GM12878 (cell line): ENCODE measurements at regions not wholly inside any gene's neighbourhood (a gene's known extent, or its start where the extent isn't known, plus 50 kb on each side); places are given as distances from the start of the nearest gene placed in this dataset.

Source experiments
- ATAC-seq: fragments of 200-7000 bp; cut with Tn5 transposase; 3 replicates; pipeline ENCODE4 v1.9.1; 2020; ENCODE audit warnings: mild to moderate bottlenecking, moderate library complexity
- BruUV-seq: library from RNA; stranded (reverse); fragments of 400-500 nt; replicated peaks from 2 replicates; lab custom pipeline; 2021; lab: Mats Ljungman, UMichigan
- CTCF ChIA-PET: fragments of 300-600 bp; sonication (Branson Sonifier 250); formaldehyde crosslinking; extraction: SDS; loops from one replicate; lab custom pipeline; 2021; ENCODE audit warnings: inconsistent platforms; lab: Yijun Ruan, JAX
- POLR2A ChIA-PET: fragments of 350-600 bp; formaldehyde crosslinking; extraction: SDS; loops from one replicate; lab custom pipeline; 2021; ENCODE audit warnings: inconsistent platforms; lab: Charles Lee
- RAD21 ChIA-PET: fragments of 300-600 bp; sonication (Branson Sonifier 250); formaldehyde crosslinking; loops from one replicate; lab custom pipeline; 2023; ENCODE audit warnings: antibody characterized with exemption; ENCODE audit not compliant: unreplicated experiment; lab: Charles Lee
- SMC1A ChIA-PET: fragments of 300-600 bp; sonication (Branson Sonifier 250); formaldehyde crosslinking; loops from one replicate; lab custom pipeline; 2023; ENCODE audit not compliant: unreplicated experiment, uncharacterized antibody; lab: Charles Lee
- DNase-seq: peaks from one replicate; pipeline ENCODE4 v3.0.0-alpha.2; 2011; ENCODE audit warnings: low read depth, low spot score
- FAIRE-seq: peaks from 3 replicates; lab custom pipeline; 2011; peaks lifted over from hg19 to GRCh38; lab: Jason Lieb, UNC
- H2AFZ ChIP-seq: 2 replicates; pipeline ENCODE4 v1.6.0; 2011; ENCODE audit warnings: low read depth, low read length, control low read depth; ENCODE audit not compliant: control insufficient read depth
- H3K27ac ChIP-seq: 2 replicates; pipeline ENCODE4 v1.5.1; 2011; ENCODE audit warnings: control low read depth; ENCODE audit not compliant: control insufficient read depth, insufficient read depth
- H3K27me3 ChIP-seq, 2 experiments: replicated peaks in 1 of 2; 2 replicates each; pipeline versions ENCODE4 v1.6.0 to v1.6.1; 2011; ENCODE audit warnings: low read length in 1 of 2; ENCODE audit not compliant: control insufficient read depth in 2 of 2, insufficient read depth in 2 of 2
- H3K36me3 ChIP-seq, 2 experiments: 2 replicates each; pipeline ENCODE4 v1.5.1; 2011; ENCODE audit warnings: low read length in 1 of 2; ENCODE audit not compliant: control insufficient read depth in 2 of 2, insufficient read depth in 2 of 2
- H3K4me1 ChIP-seq: 2 replicates; pipeline ENCODE4 v1.6.1; 2011; ENCODE audit warnings: mild to moderate bottlenecking, low read length, moderate library complexity, mixed read lengths; ENCODE audit not compliant: control insufficient read depth, insufficient read depth
- H3K4me2 ChIP-seq: 2 replicates; pipeline ENCODE4 v1.6.0; 2011; ENCODE audit warnings: control low read depth; ENCODE audit not compliant: control insufficient read depth, insufficient read depth
- H3K4me3 ChIP-seq: fragments of 200-600 bp; sonication (generic); 2 replicates; pipeline ENCODE4 v1.5.1; 2016
- H3K79me2 ChIP-seq: 2 replicates; pipeline ENCODE4 v1.6.0; 2011; ENCODE audit warnings: low read length; ENCODE audit not compliant: control insufficient read depth, insufficient read depth
- H3K9ac ChIP-seq: 2 replicates; pipeline ENCODE4 v1.8.0; 2011; ENCODE audit warnings: low read length, control low read depth, mixed read lengths; ENCODE audit not compliant: control insufficient read depth, insufficient read depth
- H3K9me3 ChIP-seq: replicated peaks from 3 replicates; pipeline ENCODE4 v1.5.1; 2011; ENCODE audit warnings: mild to moderate bottlenecking, low read length; ENCODE audit not compliant: control insufficient read depth, insufficient read depth
- H4K20me1 ChIP-seq: 2 replicates; pipeline ENCODE4 v1.6.0; 2011; ENCODE audit not compliant: control insufficient read depth, insufficient read depth
- CREB1 ChIP-seq: IDR thresholded peaks from 2 replicates; pipeline ENCODE4 v1.6.1; 2012; ENCODE audit warnings: low read depth, mild to moderate bottlenecking, inconsistent platforms
- DPF2 ChIP-seq: fragments of 450-650 bp; IDR thresholded peaks from 2 replicates; pipeline ENCODE4 v1.6.1; 2017; ENCODE audit warnings: mild to moderate bottlenecking
- E4F1 ChIP-seq: fragments of 450-650 bp; IDR thresholded peaks from 2 replicates; pipeline ENCODE4 v1.6.1; 2018; ENCODE audit warnings: borderline replicate concordance, mild to moderate bottlenecking; ENCODE audit not compliant: partially characterized antibody
- EP300 ChIP-seq, 2 experiments: fragments of 150-350 bp in 1 of 2; IDR thresholded peaks; 2 replicates each; pipeline ENCODE4 v1.6.1; 2011 to 2012; ENCODE audit warnings: low read depth in 2 of 2, low read length in 2 of 2, borderline replicate concordance in 1 of 2, improper control_type of control experiment in 1 of 2, inconsistent platforms in 1 of 2; ENCODE audit not compliant: control insufficient read depth in 1 of 2
- HDGF ChIP-seq: fragments of 450-650 bp; IDR thresholded peaks from 2 replicates; pipeline ENCODE4 v1.6.1; 2016; ENCODE audit warnings: antibody characterized with exemption
- IKZF1 ChIP-seq: fragments of 450-650 bp; conservative IDR thresholded peaks from 2 replicates; pipeline ENCODE4 v1.6.1; 2017; ENCODE audit warnings: antibody characterized with exemption, mild to moderate bottlenecking
- IKZF2 ChIP-seq, 2 experiments: fragments of 450-650 bp; IDR thresholded peaks; 2 replicates each; pipeline ENCODE4 v1.6.1; 2017; ENCODE audit warnings: mild to moderate bottlenecking in 2 of 2, moderate library complexity in 2 of 2
- IRF3 ChIP-seq: fragments of 450-650 bp; IDR thresholded peaks from 2 replicates; pipeline ENCODE4 v1.6.1; 2014; ENCODE audit warnings: mild to moderate bottlenecking
- MEF2A ChIP-seq: IDR thresholded peaks from 2 replicates; pipeline ENCODE4 v1.6.1; 2011; ENCODE audit warnings: low read depth, mild to moderate bottlenecking, low read length, moderate library complexity; ENCODE audit not compliant: insufficient read depth
- NRF1 ChIP-seq: conservative IDR thresholded peaks from 2 replicates; pipeline ENCODE4 v1.6.1; 2011; ENCODE audit warnings: mild to moderate bottlenecking, low read depth, low read length, improper control_type of control experiment
- RELB ChIP-seq: fragments of 450-650 bp; IDR thresholded peaks from 2 replicates; pipeline ENCODE4 v1.6.1; 2017; ENCODE audit warnings: low read depth, mild to moderate bottlenecking, moderate library complexity
- SIX5 ChIP-seq: IDR thresholded peaks from 2 replicates; pipeline ENCODE4 v1.6.1; 2011; ENCODE audit warnings: mild to moderate bottlenecking, low read depth, low read length, moderate library complexity; ENCODE audit not compliant: severe bottlenecking
- TAF1 ChIP-seq: IDR thresholded peaks from 2 replicates; pipeline ENCODE4 v1.6.1; 2011; ENCODE audit warnings: mild to moderate bottlenecking, low read depth, low read length, borderline replicate concordance
- TCF12 ChIP-seq: IDR thresholded peaks from 2 replicates; pipeline ENCODE4 v1.6.1; 2011; ENCODE audit warnings: low read depth, mild to moderate bottlenecking, low read length
- TCF3 ChIP-seq: IDR thresholded peaks from 2 replicates; pipeline ENCODE4 v1.6.1; 2012; ENCODE audit warnings: low read depth, mild to moderate bottlenecking, low read length, borderline replicate concordance; ENCODE audit not compliant: insufficient read depth
- YY1 ChIP-seq: IDR thresholded peaks from 2 replicates; pipeline ENCODE4 v1.6.1; 2011; ENCODE audit warnings: low read depth, mild to moderate bottlenecking, low read length
- WGBS: methylation state at CpG from one replicate; pipeline ENCODE4 v1.1.6; 2016; ENCODE audit warnings: low lambda C conversion rate; ENCODE audit not compliant: insufficient replicate concordance, insufficient coverage; ENCODE audit errors: missing lambda C conversion rate; 5-methylcytosine and 5-hydroxymethylcytosine counted together
- in situ Hi-C: fragments of 300-500 bp; cut with MboI; formaldehyde crosslinking; loops from 9 replicates; pipeline ENCODE4 v1.14.3; 2018; ENCODE audit warnings: mixed read lengths
- intact Hi-C: fragments of 100-400 bp; cut with micrococcal nuclease; formaldehyde crosslinking; loops from one replicate; pipeline ENCODE4 v1.14.2; 2022; ENCODE audit not compliant: unreplicated experiment
- TF ChIP-seq, protein P1 (sequence below): IDR thresholded peaks from 2 replicates; pipeline ENCODE4 v1.6.1; 2012; ENCODE audit warnings: low read depth, low read length, improper control_type of control experiment
- TF ChIP-seq, protein P2 (sequence below): fragments of 150-350 bp; IDR thresholded peaks from 2 replicates; pipeline ENCODE4 v1.6.1; 2014; ENCODE audit warnings: mild to moderate bottlenecking, low read depth, low read length

DNA sequence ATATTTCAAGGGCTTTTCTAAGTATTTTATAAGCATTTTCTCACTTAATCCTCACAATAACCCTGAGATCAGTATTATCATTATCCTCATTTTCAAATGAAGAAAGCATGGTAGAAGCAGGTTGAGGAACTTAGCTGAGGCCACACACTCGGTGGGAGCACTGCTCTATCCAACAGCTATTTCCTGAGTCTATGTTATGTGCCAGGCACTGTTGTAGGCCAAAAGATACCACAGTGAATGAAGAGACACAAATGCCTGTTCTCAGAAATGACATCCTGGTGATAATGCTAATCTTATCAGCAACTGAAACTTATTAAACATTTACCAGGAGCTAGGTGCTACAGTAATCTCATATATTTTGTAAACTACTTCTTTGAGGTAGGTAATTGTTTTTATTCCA is 553.9 kb upstream of the ARGLU1 start:
- in situ Hi-C loops (no loop called here), intact Hi-C loops (no loop called here)
- Histone ChIP-seq H3K4me1 (no peaks in the 10 kb centered on the region), H3K9ac (no peak overlapping the region), H3K36me3 (no peaks in the 10 kb centered on the region), H4K20me1 (no peaks in the 10 kb centered on the region), H3K4me2 (no peak overlapping the region), H3K79me2 (no peaks in the 10 kb centered on the region), H2AFZ (no peak overlapping the region), H3K4me3 (no peak overlapping the region), H3K9me3 (no peaks in the 10 kb centered on the region), H3K27me3 (no peaks in the 10 kb centered on the region), H3K27ac (no peak overlapping the region)
- no peak for ATAC-seq
- POLR2A ChIA-PET, result no interaction called here
- TF ChIP-seq IRF3 (no peak), HDGF (no peak), RELB (no peak), CREB1 (no peak), TAF1 (no peak), E4F1 (no peak), MEF2A (no peak), EP300 (IDR thresholded peaks at IDR 0.05; ENCODE audit: borderline replicate concordance in 1 of 2, control insufficient read depth in 1 of 2, low read depth in 2 of 2, low read length in 2 of 2) (no peak), NRF1 (no peak), TCF12 (no peak), TCF3 (no peak), IKZF1 (no peak), SIX5 (no peak), DPF2 (no peak), YY1 (no peak), IKZF2 (IDR thresholded peaks at IDR 0.05) (no peak)
- TF ChIP-seq, protein P1, sequence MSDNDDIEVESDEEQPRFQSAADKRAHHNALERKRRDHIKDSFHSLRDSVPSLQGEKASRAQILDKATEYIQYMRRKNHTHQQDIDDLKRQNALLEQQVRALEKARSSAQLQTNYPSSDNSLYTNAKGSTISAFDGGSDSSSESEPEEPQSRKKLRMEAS, result no peak
- TF ChIP-seq, protein P2, sequence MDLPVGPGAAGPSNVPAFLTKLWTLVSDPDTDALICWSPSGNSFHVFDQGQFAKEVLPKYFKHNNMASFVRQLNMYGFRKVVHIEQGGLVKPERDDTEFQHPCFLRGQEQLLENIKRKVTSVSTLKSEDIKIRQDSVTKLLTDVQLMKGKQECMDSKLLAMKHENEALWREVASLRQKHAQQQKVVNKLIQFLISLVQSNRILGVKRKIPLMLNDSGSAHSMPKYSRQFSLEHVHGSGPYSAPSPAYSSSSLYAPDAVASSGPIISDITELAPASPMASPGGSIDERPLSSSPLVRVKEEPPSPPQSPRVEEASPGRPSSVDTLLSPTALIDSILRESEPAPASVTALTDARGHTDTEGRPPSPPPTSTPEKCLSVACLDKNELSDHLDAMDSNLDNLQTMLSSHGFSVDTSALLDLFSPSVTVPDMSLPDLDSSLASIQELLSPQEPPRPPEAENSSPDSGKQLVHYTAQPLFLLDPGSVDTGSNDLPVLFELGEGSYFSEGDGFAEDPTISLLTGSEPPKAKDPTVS, result no peak
- no peak for DNase-seq
- no peak for FAIRE-seq
- CTCF ChIA-PET, result no interaction called here
- BruUV-seq, result no TSS peak
- SMC1A ChIA-PET, result interaction anchor here (0.7 to 1.3 kb wide), 2 partner anchors 128 to 203 kb away, joined by 3 read pairs; no protein-coding TSS in a partner anchor
- RAD21 ChIA-PET, result interaction anchor here (1.6 to 2.1 kb wide), 2 partner anchors 199 to 204 kb away, joined by 4 to 9 read pairs; no protein-coding TSS in a partner anchor
- WGBS, result 0% methylated on average over 1 of the region's 1 CpG
